ENCODE measurements at regions not wholly inside any gene's neighbourhood (a gene's known extent, or its start where the extent isn't known, plus 50 kb on each side); places are given as distances from the start of the nearest gene placed in this dataset.
"Not testable (repeated sequence)": the region's sequence is repeated elsewhere in the genome, so short reads cannot be mapped to it uniquely, and the experiment has no call there.

- peak; percentile 58; the same call in 1 of the 2 replicates for TF ChIP-seq ZMYM3 (CRISPR knock-in tag; IDR thresholded peaks at IDR 0.05)
- TF ChIP-seq KDM1A (CRISPR knock-in tag; IDR thresholded peaks at IDR 0.05) = 0 out of 2 replicates have a peak, but pooled peaks have one; percentile 20
- 95% methylated on average over 4 of the region's 4 CpGs for WGBS (ENCODE audit: low lambda C conversion rate)
- DNase-seq (ENCODE audit: low spot score); ATAC-seq; H3K79me2 ChIP-seq (ENCODE audit: insufficient read depth, low read length); H3K4me3 ChIP-seq (replicated peaks in 1 of 3; ENCODE audit: insufficient read depth in 1 of 3, low read depth in 2 of 3, low read length in 3 of 3); BruUV-seq (replicated peaks); H3K36me3 ChIP-seq (replicated peaks in 1 of 2; ENCODE audit: control insufficient read depth in 1 of 2, insufficient read depth in 2 of 2, low read length in 2 of 2); CTCF ChIA-PET (ENCODE audit: low intra/inter-chr PET ratio, low total read pairs); H3K4me2 ChIP-seq (ENCODE audit: low read depth, low read length); H2AFZ ChIP-seq (ENCODE audit: low read length); H3K9ac ChIP-seq (ENCODE audit: insufficient read depth, low read depth, low read length); H3K9me3 ChIP-seq (ENCODE audit: low read length); H3K27ac ChIP-seq (ENCODE audit: extremely low read length, insufficient read depth, low read length); POLR2A ChIA-PET; in situ Hi-C loops (cut with HindIII; ENCODE audit: extremely low pct_ligation_motif_present, low pct_unique_long_range_greater_than_20kb); H4K20me1 ChIP-seq (ENCODE audit: insufficient read depth, low read length); FAIRE-seq; H3K27me3 ChIP-seq (ENCODE audit: control insufficient read depth in 1 of 2, insufficient read depth in 2 of 2, low read length in 2 of 2); intact Hi-C loops (cut with micrococcal nuclease; ENCODE audit: unreplicated experiment): not testable (repeated sequence)
- H3K4me1 ChIP-seq (ENCODE audit: insufficient read depth, low read length) = peaks cover 24% of the 10 kb centered on the region
Observed at GRCh38 chr2:87461671-87462070, 286.2 kb upstream of the PLGLB2 start.

- H3K4me2 ChIP-seq (ENCODE audit: low read depth, low read length); DNase-seq (ENCODE audit: low spot score); H3K27ac ChIP-seq (ENCODE audit: extremely low read length, insufficient read depth, low read length); FAIRE-seq; H4K20me1 ChIP-seq (ENCODE audit: insufficient read depth, low read length); intact Hi-C loops (cut with micrococcal nuclease; ENCODE audit: unreplicated experiment); H3K27me3 ChIP-seq (ENCODE audit: control insufficient read depth in 1 of 2, insufficient read depth in 2 of 2, low read length in 2 of 2); H3K9ac ChIP-seq (ENCODE audit: insufficient read depth, low read depth, low read length); POLR2A ChIA-PET; in situ Hi-C loops (cut with HindIII; ENCODE audit: extremely low pct_ligation_motif_present, low pct_unique_long_range_greater_than_20kb); ATAC-seq; H2AFZ ChIP-seq (ENCODE audit: low read length); H3K4me3 ChIP-seq (replicated peaks in 1 of 3; ENCODE audit: insufficient read depth in 1 of 3, low read depth in 2 of 3, low read length in 3 of 3); H3K9me3 ChIP-seq (ENCODE audit: low read length); H3K36me3 ChIP-seq (replicated peaks in 1 of 2; ENCODE audit: control insufficient read depth in 1 of 2, insufficient read depth in 2 of 2, low read length in 2 of 2); CTCF ChIA-PET (ENCODE audit: low intra/inter-chr PET ratio, low total read pairs); BruUV-seq (replicated peaks): not testable (repeated sequence)
- Histone ChIP-seq H3K4me1 (ENCODE audit: insufficient read depth, low read length) (peaks cover 27% of the 10 kb centered on the region), H3K79me2 (ENCODE audit: insufficient read depth, low read length) (peaks cover 10% of the 10 kb centered on the region)
- WGBS (ENCODE audit: low lambda C conversion rate) = 91% methylated on average over 2 of the region's 2 CpGs
Observed at GRCh38 chr2:87464219-87464618, 283.7 kb upstream of the PLGLB2 start.

DNA sequence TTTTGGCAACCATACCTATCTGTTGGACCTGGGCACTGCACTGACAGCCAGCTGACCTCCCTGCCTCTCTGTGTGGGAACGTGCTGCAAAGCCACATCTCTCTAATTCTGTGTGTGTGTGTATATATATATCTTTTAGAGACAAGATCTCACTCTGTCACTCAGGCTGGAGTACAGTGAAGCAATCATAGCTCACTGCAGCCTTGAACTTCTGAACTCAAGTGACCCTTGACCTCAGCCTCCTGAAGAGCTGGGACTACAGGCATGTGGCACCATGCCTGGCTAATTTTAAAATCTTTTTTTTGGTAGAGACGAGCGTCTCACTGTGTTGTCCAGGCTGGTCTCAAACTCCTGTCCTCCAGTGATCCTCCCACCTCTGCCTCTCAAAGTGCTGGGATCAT lies 282.2 kb upstream of the PLGLB2 start:
- H3K9ac ChIP-seq (ENCODE audit: insufficient read depth, low read depth, low read length); H2AFZ ChIP-seq (ENCODE audit: low read length); H3K9me3 ChIP-seq (ENCODE audit: low read length); H3K36me3 ChIP-seq (replicated peaks in 1 of 2; ENCODE audit: control insufficient read depth in 1 of 2, insufficient read depth in 2 of 2, low read length in 2 of 2); POLR2A ChIA-PET; H3K4me3 ChIP-seq (replicated peaks in 1 of 3; ENCODE audit: insufficient read depth in 1 of 3, low read depth in 2 of 3, low read length in 3 of 3); CTCF ChIA-PET (ENCODE audit: low intra/inter-chr PET ratio, low total read pairs); in situ Hi-C loops (cut with HindIII; ENCODE audit: extremely low pct_ligation_motif_present, low pct_unique_long_range_greater_than_20kb); H4K20me1 ChIP-seq (ENCODE audit: insufficient read depth, low read length); H3K4me2 ChIP-seq (ENCODE audit: low read depth, low read length); H3K79me2 ChIP-seq (ENCODE audit: insufficient read depth, low read length); H3K27me3 ChIP-seq (ENCODE audit: control insufficient read depth in 1 of 2, insufficient read depth in 2 of 2, low read length in 2 of 2); BruUV-seq (replicated peaks); H3K27ac ChIP-seq (ENCODE audit: extremely low read length, insufficient read depth, low read length); intact Hi-C loops (cut with micrococcal nuclease; ENCODE audit: unreplicated experiment): not testable (repeated sequence)
- 34% methylated on average over 3 of the region's 3 CpGs for WGBS (ENCODE audit: low lambda C conversion rate)
- peak; percentile 94 for TF ChIP-seq RARA (CRISPR knock-in tag; IDR thresholded peaks at IDR 0.05)
- TF ChIP-seq NCOA2 (CRISPR knock-in tag; IDR thresholded peaks at IDR 0.05) = 0 out of 2 replicates have a peak, but pooled peaks have one; percentile 16
- peak in 1 of 2 experiments; percentile 44; a peak in 1 of 4 replicates for TF ChIP-seq NR2F1 (CRISPR knock-in tag; IDR thresholded peaks at IDR 0.05)
- peak; percentile 80 for TF ChIP-seq CEBPG (CRISPR knock-in tag; IDR thresholded peaks at IDR 0.05)
- 0 out of 2 replicates have a peak, but pooled peaks have one; percentile 37 for TF ChIP-seq BCL6 (CRISPR knock-in tag; IDR thresholded peaks at IDR 0.05)
- TF ChIP-seq RXRA (CRISPR knock-in tag; IDR thresholded peaks at IDR 0.05) = peak; percentile 77; the same call in 1 of the 2 replicates
- TF ChIP-seq HNF4A (CRISPR knock-in tag; IDR thresholded peaks at IDR 0.05) = peak; percentile 47
- peak; percentile 18; the same call in 1 of the 2 replicates for TF ChIP-seq SAP130 (CRISPR knock-in tag; IDR thresholded peaks at IDR 0.05; ENCODE audit: low read depth)
- 0 out of 2 replicates have a peak, but pooled peaks have one; percentile 44 for TF ChIP-seq RXRB (CRISPR knock-in tag; IDR thresholded peaks at IDR 0.05; ENCODE audit: borderline replicate concordance)
- TF ChIP-seq NR2F6 (IDR thresholded peaks at IDR 0.05) = peak; percentile 81
- TF ChIP-seq NR2F6 (CRISPR knock-in tag; IDR thresholded peaks at IDR 0.05) = peak; percentile 90
- peaks cover 27% of the 10 kb centered on the region for H3K4me1 ChIP-seq (ENCODE audit: insufficient read depth, low read length)
- DNase-seq (ENCODE audit: low spot score) (peak; percentile 52), FAIRE-seq (peak; percentile 63), ATAC-seq (peak; percentile 36)
